ENCODE measurements at regions not wholly inside any gene's neighbourhood (a gene's known extent, or its start where the extent isn't known, plus 50 kb on each side); places are given as distances from the start of the nearest gene placed in this dataset.

DNA sequence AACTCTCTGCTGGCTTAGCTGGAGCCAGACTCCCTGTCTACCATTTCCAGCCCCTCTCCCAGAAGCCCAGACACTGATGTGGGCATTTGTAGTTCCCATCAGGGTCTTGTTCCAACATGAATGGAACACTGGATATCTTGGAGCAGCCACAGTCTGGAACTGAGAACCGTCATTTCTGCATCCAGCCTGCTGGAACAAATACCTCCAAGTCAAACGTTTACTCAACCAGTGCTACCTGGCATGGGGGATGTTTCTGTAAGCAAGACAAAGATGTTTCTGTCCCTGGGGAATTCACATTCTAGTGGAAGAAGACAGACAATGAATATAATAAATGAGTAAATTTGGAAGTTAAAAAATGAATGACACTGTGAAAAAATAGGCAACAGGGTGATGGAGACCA lies 70.8 kb upstream of the ZNF438 start:
- TF ChIP-seq, protein P1, sequence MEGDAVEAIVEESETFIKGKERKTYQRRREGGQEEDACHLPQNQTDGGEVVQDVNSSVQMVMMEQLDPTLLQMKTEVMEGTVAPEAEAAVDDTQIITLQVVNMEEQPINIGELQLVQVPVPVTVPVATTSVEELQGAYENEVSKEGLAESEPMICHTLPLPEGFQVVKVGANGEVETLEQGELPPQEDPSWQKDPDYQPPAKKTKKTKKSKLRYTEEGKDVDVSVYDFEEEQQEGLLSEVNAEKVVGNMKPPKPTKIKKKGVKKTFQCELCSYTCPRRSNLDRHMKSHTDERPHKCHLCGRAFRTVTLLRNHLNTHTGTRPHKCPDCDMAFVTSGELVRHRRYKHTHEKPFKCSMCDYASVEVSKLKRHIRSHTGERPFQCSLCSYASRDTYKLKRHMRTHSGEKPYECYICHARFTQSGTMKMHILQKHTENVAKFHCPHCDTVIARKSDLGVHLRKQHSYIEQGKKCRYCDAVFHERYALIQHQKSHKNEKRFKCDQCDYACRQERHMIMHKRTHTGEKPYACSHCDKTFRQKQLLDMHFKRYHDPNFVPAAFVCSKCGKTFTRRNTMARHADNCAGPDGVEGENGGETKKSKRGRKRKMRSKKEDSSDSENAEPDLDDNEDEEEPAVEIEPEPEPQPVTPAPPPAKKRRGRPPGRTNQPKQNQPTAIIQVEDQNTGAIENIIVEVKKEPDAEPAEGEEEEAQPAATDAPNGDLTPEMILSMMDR (IDR thresholded peaks at IDR 0.05; ENCODE audit: low read length): no peak
- no peak for TF ChIP-seq EZH2 (IDR thresholded peaks at IDR 0.05; ENCODE audit: borderline replicate concordance, low read length)

Measured in OCI-LY1 (cell line).